GM18502 (cell line): ENCODE measurements at regions not wholly inside any gene's neighbourhood (a gene's known extent, or its start where the extent isn't known, plus 50 kb on each side); places are given as distances from the start of the nearest gene placed in this dataset.
"Not testable (repeated sequence)": the region's sequence is repeated elsewhere in the genome, so short reads cannot be mapped to it uniquely, and the experiment has no call there.

Source experiments
- ATAC-seq: cut with Tn5 transposase; IDR thresholded peaks from one replicate; pipeline ENCODE4 v1.9.1; 2021; ENCODE audit warnings: mild to moderate bottlenecking; ENCODE audit not compliant: unreplicated experiment, poor library complexity

GRCh38 chr5:56632199-56632598, 183.2 kb upstream of the MAP3K1 start:
- ATAC-seq, result no peak

GRCh38 chr5:56631719-56632118, 183.6 kb upstream of the MAP3K1 start:
- no peak for ATAC-seq

- ATAC-seq, result not testable (repeated sequence)
Observed at GRCh38 chr5:56628616-56629015, 186.7 kb upstream of the MAP3K1 start.

- no peak for ATAC-seq
Observed at GRCh38 chr5:56625541-56625940, 189.8 kb upstream of the MAP3K1 start.

GRCh38 chr5:56624751-56625150, 190.6 kb upstream of the MAP3K1 start:
- no peak for ATAC-seq

GRCh38 chr5:56622141-56622540, 193.2 kb upstream of the MAP3K1 start:
- ATAC-seq, result no peak

GRCh38 chr5:56620903-56621677, 194.3 kb upstream of the MAP3K1 start:
- ATAC-seq, result no peak

GRCh38 chr5:56617998-56618397, 197.4 kb upstream of the MAP3K1 start:
- ATAC-seq, result no peak

- ATAC-seq, result no peak
Observed at GRCh38 chr5:56616454-56617160, 198.7 kb upstream of the MAP3K1 start.

GRCh38 chr5:56615361-56616153, 199.8 kb upstream of the MAP3K1 start:
- no peak for ATAC-seq

- ATAC-seq, result no peak
Observed at GRCh38 chr5:56612759-56613158, 202.6 kb upstream of the MAP3K1 start.

GRCh38 chr5:56612353-56612752, 203.0 kb upstream of the MAP3K1 start:
- ATAC-seq, result no peak

- no peak for ATAC-seq
Observed at GRCh38 chr5:56610093-56610698, 205.2 kb upstream of the MAP3K1 start.

GRCh38 chr5:56608217-56608925, 207.0 kb upstream of the MAP3K1 start:
- no peak for ATAC-seq

GRCh38 chr5:56607551-56607950, 207.8 kb upstream of the MAP3K1 start:
- ATAC-seq, result no peak

- no peak for ATAC-seq
Observed at GRCh38 chr5:56607074-56607473, 208.3 kb upstream of the MAP3K1 start.

- ATAC-seq, result no peak
Observed at GRCh38 chr5:56606192-56606591, 209.2 kb upstream of the MAP3K1 start.

GRCh38 chr5:56605231-56605630, 210.1 kb upstream of the MAP3K1 start:
- no peak for ATAC-seq

- ATAC-seq, result no peak
Observed at GRCh38 chr5:56601641-56602071, 213.7 kb upstream of the MAP3K1 start.

GRCh38 chr5:56598941-56599340, 216.4 kb upstream of the MAP3K1 start:
- no peak for ATAC-seq
